Right lobe of liver (tissue), 6 donors: ENCODE measurements at regions not wholly inside any gene's neighbourhood (a gene's known extent, or its start where the extent isn't known, plus 50 kb on each side); places are given as distances from the start of the nearest gene placed in this dataset.
A peak's percentile ranks its signal among the peaks of the same experiment; 100 is the strongest.

Experiments
- ATAC-seq, 4 donors: fragments of 200-7000 bp; cut with Tn5 transposase; one replicate each; pipeline ENCODE4 v1.9.1; 2020; ENCODE audit warnings: mild to moderate bottlenecking in 4 of 4, moderate library complexity in 4 of 4
- DNase-seq, 3 donors: peaks; one replicate each; pipeline ENCODE4 v3.0.0-alpha.2; 2020
- H3K27ac ChIP-seq, 3 donors: fragments of 200-600 bp; one replicate each; pipeline ENCODE4 v1.8.0; 2022
- H3K27me3 ChIP-seq, 2 donors: fragments of 200-600 bp; one replicate each; pipeline ENCODE4 v1.8.0; 2022
- H3K36me3 ChIP-seq, 4 donors: fragments of 200-600 bp; sonication (generic) in 1 of 4; one replicate each; pipeline versions ENCODE4 v1.5.1 to v1.8.0; 2017 to 2022; ENCODE audit warnings: control low read depth in 1 of 4
- H3K4me1 ChIP-seq, 4 donors: fragments of 200-600 bp; sonication (generic) in 1 of 4; one replicate each; pipeline versions ENCODE4 v1.5.1 to v1.8.0; 2017 to 2022; ENCODE audit warnings: control low read depth in 1 of 4
- H3K4me3 ChIP-seq, 3 donors: fragments of 200-600 bp; one replicate each; pipeline ENCODE4 v1.8.0; 2022
- H3K9me3 ChIP-seq, 4 donors: fragments of 200-600 bp; sonication (generic) in 1 of 4; one replicate each; pipeline versions ENCODE4 v1.5.1 to v1.8.0; 2017 to 2022; ENCODE audit warnings: control low read depth in 1 of 4
- CTCF ChIP-seq, 4 donors: fragments of 200-600 bp in 3 of 4; fragments of 450-650 bp in 1 of 4; IDR thresholded peaks; one replicate each; pipeline versions ENCODE4 v1.5.1 to v1.8.0; 2016 to 2022; ENCODE audit warnings: antibody characterized with exemption in 4 of 4, mild to moderate bottlenecking in 2 of 4
- POLR2A ChIP-seq: fragments of 450-650 bp; IDR thresholded peaks from one replicate; pipeline ENCODE4 v1.6.1; 2017; ENCODE audit warnings: antibody characterized with exemption, mild to moderate bottlenecking
- WGBS: methylation state at CpG from one replicate; pipeline ENCODE4 v1.1.6; 2018; ENCODE audit warnings: low coverage, low lambda C conversion rate; ENCODE audit not compliant: insufficient coverage; ENCODE audit errors: missing lambda C conversion rate; 5-methylcytosine and 5-hydroxymethylcytosine counted together
- intact Hi-C, 2 donors: fragments of 100-400 bp; cut with DNase I; formaldehyde crosslinking; loops; one replicate each; pipeline versions ENCODE4 v1.11.2 to v1.14.1; 2022
- donor health status: DM: no; HTN: yes; CAD: no.
- donor health status: DM: no; HTN: no; CAD: no.
- donor health status: DM: no; HTN: no; CAD: no.
- donor health status: DM: no; HTN: yes; CAD: no.
- donor health status: DM: no; HTN: yes; CAD: no.

GRCh38 chr9:115194216-115194615, 76.3 kb upstream of the TNC start:
- TF ChIP-seq POLR2A: no peak
- no peak for TF ChIP-seq CTCF (IDR thresholded peaks at IDR 0.05)
- intact Hi-C loops: no loop called here

GRCh38 chr9:115195912-115196311, 78.0 kb upstream of the TNC start:
- intact Hi-C loops: no loop called here

More at GRCh38 chr9:115194216-115194615, 76.3 kb upstream of the TNC start:
- DNase-seq (no peak), ATAC-seq (peak in 2 of 4 donors; percentile 37 to 91)
- Histone ChIP-seq H3K4me3 (no peak overlapping the region), H3K4me1 (no peaks in the 10 kb centered on the region), H3K27me3 (no peaks in the 10 kb centered on the region), H3K9me3 (no peaks in the 10 kb centered on the region), H3K27ac (no peak overlapping the region), H3K36me3 (no peaks in the 10 kb centered on the region)

GRCh38 chr9:115196919-115197318, 79.0 kb upstream of the TNC start:
- TF ChIP-seq POLR2A (no peak), CTCF (IDR thresholded peaks at IDR 0.05) (no peak)
- H3K36me3 ChIP-seq: no peaks in the 10 kb centered on the region
- ATAC-seq (no peak), DNase-seq (no peak)
- 20% methylated on average over 1 of the region's 3 CpGs for WGBS
- intact Hi-C loops: no loop called here
- no peak overlapping the region for H3K4me3 ChIP-seq
- H3K9me3 ChIP-seq: no peaks in the 10 kb centered on the region
- H3K27ac ChIP-seq: no peak overlapping the region
- H3K4me1 ChIP-seq: no peaks in the 10 kb centered on the region
- H3K27me3 ChIP-seq: no peaks in the 10 kb centered on the region

More at GRCh38 chr9:115195912-115196311, 78.0 kb upstream of the TNC start:
- H3K27ac ChIP-seq: no peak overlapping the region
- H3K36me3 ChIP-seq: no peaks in the 10 kb centered on the region
- H3K9me3 ChIP-seq: no peaks in the 10 kb centered on the region
- H3K27me3 ChIP-seq: no peaks in the 10 kb centered on the region
- TF ChIP-seq CTCF (IDR thresholded peaks at IDR 0.05) (no peak), POLR2A (no peak)
- H3K4me1 ChIP-seq: no peaks in the 10 kb centered on the region
- DNase-seq (no peak), ATAC-seq (no peak)
- no peak overlapping the region for H3K4me3 ChIP-seq
- 83% methylated on average over 1 of the region's 1 CpG for WGBS

GRCh38 chr9:115198001-115198400, 80.0 kb upstream of the TNC start:
- Histone ChIP-seq H3K27ac (no peak overlapping the region), H3K9me3 (no peaks in the 10 kb centered on the region), H3K36me3 (no peaks in the 10 kb centered on the region), H3K27me3 (no peaks in the 10 kb centered on the region), H3K4me3 (no peak overlapping the region), H3K4me1 (no peaks in the 10 kb centered on the region)
- TF ChIP-seq POLR2A (no peak), CTCF (IDR thresholded peaks at IDR 0.05) (no peak)
- DNase-seq: no peak
- 32% methylated on average over 4 of the region's 4 CpGs for WGBS
- intact Hi-C loops: no loop called here
- ATAC-seq: peak in 3 of 4 donors; percentile 36 to 43 (median 40)
